Ecto neural progenitor cell (in vitro differentiated cells): ENCODE measurements at regions not wholly inside any gene's neighbourhood (a gene's known extent, or its start where the extent isn't known, plus 50 kb on each side); places are given as distances from the start of the nearest gene placed in this dataset.

Experiments
- DNase-seq: peaks from one replicate; pipeline ENCODE4 v3.0.0-alpha.2; 2018; ENCODE audit warnings: low spot score

DNA sequence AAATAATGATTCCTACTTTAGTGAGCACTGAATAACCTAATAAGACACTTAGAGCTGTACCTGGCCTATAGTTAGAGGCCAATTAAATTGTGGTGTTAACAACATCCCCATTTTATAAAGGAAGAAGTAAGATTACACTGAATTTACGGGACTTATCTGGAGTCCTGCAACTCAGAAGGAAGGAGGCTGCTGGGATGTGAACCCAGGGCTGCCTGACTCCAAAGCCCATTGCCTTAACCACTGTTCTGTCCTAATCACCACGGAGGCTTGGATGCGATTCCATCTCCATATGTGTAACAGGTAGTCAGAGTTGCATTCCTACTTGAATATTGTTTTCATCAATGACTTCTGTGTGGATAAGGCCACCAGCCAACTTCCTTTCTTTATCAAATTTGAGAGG, 168.9 kb downstream of the SOCS6 start:
- no peak for DNase-seq

DNA sequence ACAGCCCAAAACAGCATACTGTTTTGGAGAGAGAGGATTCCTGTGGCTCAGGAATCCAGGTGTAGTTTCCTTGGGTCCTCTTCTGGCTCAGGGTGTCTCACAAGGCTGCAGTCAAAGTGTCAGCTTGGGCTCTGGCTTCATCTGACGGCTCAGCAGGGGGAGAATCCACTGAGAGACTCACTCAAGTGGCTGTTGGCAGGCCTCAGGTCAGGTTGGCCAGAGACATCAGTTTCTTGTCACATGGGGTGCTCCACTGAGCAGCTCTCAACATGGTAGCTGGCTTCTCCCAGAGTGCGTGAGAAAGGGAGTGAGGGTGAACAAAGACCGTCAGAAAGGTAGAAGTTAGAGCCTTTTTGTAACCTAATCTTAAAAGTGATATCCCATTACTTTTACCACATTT, 168.4 kb downstream of the SOCS6 start:
- DNase-seq: no peak

DNA sequence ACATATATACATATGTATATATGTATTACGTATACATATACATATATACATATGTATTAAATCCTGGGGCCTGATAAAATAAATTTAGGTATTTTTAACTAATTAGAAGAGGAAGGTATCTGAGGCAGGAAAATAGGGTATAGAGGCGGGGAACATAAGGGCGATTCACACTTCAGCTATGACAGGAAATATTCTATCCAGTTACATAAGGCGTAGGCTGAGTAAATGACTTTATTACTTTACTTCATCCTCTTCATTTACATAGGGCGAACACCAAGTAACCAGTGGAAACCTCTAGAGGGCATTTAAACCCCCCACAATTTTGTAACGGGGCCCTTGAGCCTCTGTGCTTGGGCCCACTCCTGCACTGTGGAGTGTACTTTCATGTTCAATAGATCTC, 167.5 kb downstream of the SOCS6 start:
- no peak for DNase-seq

DNA sequence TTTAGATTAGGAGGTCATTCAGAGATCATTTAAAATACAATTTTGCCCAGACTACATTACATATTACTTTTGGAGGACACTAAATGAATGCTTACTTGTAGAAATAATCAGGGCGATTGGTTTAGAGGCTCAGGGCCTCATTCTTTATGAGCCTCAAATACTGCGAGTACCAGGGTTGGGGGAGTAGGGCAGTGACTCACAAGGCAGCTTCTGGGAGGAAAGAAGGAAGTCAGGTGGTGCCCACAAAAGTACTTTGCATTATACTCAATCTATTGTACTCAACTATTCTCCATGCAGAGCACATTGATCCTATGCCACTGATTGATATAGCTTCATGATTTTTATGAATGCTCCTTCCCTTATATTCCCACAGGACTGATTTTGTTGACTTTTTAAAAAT, 166.9 kb downstream of the SOCS6 start:
- no peak for DNase-seq

DNA sequence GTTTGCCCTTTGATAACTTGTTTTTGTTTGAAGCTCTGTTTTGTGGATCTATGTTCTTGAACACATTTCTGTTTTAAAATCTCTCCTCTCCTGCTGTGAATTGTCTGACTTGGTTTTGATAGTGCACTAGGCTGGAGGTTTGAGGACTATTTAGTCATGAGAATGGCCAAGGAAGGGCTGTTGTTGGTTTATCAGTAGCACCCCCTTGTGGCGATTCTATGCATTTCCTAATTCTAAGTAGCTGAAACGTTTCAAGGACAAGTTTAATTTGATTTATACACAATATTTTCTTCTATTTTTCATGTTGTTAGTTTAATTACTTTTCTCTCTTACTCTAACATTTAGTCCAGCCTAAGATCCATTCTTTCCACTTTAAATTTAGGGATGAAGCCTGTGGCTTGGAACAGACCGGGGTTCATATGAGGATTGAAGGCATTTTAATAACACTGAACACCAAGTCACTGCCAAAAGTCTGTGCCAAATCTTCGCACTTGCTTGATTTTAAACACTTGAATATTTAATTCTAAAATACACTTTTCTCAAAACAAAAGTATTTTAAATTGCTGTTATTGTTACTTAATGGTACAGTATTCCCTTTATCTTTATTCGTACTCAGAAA, 166.0 kb downstream of the SOCS6 start:
- no peak for DNase-seq

DNA sequence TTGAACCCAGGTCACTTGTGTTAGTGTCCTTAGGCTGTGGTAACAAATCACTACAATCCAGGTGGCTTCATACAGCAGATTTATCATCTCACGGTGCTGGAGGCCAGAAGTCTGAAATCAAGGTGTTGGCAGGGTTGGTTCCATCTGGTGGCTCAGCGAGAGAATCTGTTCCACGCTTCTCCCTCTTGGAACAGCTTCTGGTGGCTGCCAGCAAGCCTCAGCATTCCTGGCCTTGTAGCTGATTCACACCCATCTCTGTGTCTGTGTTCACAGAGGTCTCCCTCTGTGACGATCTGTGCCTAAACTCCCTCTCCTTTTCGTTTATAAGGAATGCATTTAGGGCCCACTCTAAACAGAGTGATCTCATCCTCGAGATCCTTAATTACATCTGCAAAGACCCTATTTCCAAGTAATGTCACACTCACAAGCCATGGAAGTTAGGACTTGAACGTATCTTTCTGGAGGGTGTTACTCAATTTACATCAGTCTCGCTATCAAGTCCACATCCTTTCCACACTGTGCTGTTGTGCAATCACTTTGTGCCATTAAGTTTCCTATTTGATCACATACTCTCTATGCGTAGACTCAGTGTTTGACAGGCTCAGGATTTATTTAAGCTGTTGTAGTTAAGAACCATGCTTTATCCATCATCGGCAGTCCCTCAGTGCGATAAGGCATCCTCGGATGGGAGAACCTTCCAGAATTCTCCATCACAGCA, 164.4 kb downstream of the SOCS6 start:
- no peak for DNase-seq

DNA sequence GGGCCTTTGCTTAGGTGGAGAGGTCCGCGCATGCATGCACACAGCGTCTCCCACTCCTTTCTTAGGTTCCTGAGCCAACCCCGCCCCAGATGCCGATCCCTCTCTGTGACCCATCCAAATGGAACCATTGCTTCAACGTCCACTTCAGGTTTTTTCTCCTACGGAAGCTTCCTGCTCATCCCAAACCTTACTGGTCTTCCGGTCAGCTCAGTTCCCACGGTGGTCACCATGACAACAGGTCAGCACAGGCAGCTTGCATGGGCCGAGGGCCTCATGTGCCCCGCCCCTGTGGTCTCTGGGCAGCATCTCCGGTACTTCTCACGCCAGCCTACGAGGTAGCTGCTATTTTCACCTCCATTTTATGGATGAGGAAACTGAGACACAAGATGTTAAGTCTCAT, 163.7 kb downstream of the SOCS6 start:
- no peak for DNase-seq

DNA sequence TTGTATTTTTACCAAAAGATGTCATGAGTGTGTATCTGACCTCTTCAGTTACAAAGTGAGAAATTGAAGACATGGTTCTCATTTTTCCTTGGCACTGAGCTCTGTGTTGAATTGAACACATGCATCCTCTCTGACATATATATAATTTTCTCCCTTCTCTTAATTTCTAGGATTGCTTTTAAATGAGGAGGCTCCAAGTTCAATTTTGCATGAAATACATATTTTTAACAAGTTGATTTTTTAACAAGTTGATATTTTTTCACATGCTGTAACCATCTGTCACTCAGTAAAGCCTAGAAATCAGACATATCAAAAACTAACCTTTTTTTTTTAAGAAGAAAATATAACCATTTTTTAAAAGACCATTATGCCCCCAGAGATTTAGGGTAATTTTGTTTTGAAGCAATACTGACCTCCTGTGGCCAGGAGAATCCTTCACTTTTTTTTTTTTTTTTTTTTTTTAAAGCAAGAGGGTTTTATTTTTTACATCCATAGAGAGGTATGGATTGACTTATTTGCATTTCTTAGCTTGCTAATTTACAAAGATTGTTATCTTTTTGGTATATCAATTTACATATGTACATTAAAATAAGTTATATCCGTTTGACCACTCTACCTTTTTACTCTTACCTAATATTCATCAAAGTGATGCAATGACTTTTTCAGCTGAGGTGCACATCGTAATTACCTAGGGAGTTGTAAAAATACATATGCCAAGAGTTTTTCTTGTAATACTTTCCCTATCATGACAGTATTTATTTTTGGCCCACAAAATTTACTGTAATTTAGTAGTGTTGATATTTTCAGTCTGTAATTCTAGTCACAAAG, 161.8 kb downstream of the SOCS6 start:
- no peak for DNase-seq

DNA sequence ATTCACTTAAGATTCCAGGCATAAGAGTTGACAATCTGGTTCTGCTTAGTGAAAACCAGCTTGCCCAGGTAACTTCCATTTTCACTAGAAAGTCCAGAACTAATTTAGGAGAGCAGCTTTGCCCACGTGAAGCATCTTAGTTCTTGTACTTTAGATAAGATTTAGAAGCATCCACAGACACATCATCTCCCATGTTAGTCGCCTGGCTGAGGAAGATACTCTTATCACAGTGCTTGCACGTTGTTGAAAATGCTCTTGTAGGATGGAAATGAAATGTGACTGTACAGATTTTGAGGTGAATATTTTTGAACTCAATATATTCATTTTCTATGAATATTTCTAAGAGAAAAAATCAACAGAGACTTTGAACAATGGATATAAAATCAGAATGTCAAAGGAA, 159.7 kb downstream of the SOCS6 start:
- no peak for DNase-seq

DNA sequence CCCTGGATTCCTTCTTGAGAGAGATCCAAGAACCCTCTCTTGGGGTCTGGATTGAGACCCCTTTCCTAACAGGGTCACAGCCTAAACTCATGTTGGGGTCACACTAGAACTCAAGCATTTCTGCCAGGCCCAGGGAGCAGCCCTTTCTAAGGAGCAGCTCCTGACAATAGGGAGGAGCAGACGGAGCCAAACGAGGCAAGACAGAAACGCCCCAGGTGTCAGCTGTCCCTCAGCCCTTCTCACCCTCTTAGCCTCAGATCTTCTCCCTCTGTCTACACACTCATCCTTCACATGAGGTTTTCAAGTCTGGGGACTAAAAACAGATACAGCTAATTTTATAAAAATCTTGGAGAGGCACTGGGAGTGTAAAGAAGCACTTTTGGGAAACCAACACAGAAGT, 157.2 kb downstream of the SOCS6 start:
- DNase-seq: no peak

DNA sequence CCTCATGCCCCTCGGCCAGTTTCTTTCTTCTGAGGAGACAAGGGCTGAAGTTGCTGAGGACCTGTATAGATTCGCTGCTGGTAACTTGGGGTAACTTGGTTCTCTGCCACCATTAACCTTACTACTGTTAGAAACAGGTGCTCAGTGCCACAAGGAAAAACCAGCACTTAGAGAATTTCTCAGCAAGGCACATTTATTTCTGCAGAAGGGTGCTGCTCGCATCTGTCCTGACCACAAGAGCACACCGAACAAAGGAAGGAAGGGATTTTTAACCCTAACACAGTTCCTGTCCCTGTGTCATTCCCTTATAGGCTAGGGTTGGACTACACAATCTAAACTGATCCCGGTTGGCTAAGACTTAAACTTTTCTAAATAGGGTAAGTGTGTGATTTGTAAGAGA, 154.1 kb downstream of the SOCS6 start:
- DNase-seq: no peak

DNA sequence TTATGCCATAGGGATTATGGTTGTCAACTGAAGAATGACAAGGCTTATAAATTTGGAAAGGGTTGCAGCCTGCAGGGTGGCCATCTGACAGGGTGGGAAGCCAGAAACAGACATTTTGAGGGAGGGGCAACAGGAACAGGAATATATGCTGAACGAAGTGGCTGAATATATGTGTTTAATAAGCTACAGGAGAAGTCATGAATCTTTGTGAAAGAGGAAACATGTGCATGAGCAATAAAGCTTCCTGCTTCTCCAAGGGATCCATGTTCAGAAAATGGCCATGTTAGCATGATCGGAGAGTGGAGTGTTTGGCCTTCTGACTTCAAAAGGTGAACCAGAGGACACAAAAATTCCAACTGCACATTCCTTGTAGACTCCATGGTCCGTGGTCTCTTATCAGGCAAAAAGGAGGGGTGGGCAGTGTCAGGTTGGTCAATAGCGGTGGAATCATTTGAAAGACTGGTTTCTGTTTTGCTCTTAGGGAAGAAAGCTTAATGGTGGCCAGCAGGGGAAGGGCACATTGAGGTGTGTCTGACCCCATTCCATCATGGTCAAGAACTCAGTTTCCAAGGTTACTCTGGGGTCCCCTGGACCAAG, 144.1 kb downstream of the SOCS6 start:
- DNase-seq: no peak

DNA sequence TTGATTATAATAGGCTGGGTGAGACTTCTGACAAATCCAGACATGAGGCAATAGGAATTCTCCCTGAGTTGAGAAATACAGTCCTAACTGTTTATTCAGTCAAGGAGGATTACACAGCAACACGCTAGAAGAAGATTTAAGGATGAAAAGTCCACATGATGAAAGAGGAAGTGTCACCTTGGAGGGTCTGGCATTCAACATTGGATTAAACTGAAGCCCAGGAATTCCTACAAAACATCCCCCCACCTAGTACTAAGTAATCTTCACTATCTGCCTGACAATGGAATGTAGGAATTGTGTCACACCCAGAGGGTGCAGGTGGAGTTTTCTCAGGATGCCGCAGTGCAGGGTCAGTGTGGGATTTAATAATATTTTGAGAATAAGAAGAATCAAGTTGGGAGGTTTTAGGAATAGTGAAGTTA, 142.4 kb downstream of the SOCS6 start:
- DNase-seq: no peak

DNA sequence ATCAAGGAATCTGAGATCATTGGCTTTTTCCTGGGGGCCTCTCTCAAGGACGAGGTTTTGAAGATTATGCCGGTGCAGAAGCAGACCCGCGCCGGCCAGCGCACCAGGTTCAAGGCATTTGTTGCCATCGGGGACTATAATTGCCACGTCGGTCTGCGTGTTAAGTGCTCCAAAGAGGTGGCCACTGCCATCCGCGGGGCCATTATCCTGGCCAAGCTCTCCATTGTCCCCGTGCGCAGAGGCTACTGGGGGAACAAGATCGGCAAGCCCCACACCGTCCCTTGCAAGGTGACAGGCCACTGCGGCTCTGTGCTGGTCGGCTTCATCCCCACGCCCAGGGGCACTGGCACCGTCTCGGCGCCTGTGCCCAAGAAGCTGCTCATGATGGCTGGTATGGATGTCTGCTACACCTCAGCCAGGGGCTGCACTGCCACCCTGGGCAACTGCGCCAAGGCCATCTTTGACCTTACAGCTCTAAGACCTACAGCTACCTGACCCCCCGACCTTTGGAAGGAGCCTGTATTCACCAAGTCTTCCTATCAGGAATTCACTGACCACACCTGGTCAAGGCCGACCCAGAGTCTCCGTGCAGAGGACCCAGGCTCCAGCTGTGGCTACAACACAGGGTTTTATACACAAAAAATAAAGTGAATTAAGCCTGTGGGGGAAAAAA, 141.8 kb downstream of the SOCS6 start:
- DNase-seq: no peak

DNA sequence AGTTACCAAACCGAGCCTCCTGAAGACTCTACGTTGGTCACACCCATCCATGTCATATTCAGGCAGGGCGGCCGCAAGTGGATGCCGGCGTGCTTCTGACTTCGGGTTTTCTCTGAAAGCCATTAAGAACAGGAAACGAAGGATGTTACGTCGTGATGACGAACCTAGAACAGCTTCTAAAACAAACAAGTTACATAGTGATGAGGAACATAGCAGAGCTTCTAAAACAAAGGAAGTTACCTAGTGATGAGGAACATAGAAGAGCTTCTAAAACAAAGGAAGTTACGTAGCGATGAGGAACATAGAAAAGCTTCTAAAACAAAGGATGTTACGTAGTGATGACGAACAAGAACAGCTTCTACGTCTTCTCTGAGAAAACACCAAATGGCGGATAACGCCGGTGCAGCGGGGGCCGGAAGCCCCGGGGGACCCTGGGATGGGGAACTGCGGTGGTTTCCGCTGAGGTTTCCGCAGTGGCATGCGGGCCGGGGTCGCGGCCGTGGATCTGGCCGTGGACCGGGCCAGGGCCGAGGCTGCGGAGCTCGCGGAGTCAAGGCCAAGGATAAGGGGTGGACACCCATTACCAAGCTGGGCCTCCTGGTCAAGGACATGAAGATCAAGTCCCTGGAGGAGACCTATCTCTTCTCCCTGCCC, 141.1 kb downstream of the SOCS6 start:
- DNase-seq: no peak

DNA sequence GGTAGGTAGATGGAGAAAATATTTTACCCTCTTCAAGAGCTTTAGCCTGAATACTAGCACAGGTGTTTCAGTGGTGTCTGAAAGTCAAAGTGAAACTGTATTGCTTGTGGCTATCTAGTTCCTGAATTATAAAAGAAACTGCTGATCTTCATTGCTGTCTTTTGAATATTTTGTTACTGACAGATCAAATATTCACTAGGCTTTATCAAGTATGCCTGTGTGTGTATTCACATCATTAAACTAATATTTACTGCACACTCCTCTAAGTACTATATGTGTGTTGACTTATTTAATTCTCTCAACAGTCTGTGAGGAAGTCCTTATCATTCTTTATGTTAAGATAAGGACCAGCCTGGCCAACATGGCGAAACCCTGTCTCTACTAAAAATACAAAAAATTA, 139.6 kb downstream of the SOCS6 start:
- DNase-seq: no peak

DNA sequence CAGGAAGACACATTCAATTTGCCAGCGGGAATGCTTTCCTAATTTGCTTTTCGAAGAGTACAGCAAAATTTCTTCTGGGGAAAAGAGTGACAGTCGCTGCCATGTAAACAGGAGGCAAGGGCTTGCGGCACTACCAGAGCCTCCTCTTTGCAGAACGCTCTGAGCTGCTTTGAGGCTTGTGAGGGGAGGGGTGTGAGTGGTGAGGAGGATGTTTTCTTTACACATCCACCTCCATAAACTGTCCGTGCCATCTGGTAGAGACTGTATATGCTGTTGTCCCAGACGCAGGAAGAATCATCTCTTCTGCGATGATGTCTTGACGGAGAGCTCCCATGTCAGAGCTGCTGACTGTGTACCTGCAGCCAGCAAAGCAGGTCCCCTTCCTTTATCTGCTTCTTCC, 138.0 kb downstream of the SOCS6 start:
- no peak for DNase-seq

DNA sequence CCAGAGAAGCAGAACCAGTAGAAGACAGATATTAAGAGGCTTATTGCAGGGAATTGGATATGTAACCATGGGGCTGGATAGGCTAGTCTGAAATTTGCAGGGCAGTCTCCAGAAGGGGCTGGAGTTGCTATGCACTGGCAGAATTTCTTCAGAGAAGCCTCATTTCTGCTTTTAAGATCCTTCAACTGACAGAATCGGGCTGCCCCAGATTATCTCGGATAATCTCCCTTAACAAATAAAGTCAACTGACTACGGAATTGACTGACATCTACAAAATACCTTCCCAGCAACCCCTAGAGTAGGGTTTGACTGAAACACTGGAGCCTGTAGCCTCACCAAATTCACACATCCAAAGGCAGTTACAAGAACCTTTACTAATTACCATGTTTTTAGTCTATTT, 136.4 kb downstream of the SOCS6 start:
- no peak for DNase-seq

DNA sequence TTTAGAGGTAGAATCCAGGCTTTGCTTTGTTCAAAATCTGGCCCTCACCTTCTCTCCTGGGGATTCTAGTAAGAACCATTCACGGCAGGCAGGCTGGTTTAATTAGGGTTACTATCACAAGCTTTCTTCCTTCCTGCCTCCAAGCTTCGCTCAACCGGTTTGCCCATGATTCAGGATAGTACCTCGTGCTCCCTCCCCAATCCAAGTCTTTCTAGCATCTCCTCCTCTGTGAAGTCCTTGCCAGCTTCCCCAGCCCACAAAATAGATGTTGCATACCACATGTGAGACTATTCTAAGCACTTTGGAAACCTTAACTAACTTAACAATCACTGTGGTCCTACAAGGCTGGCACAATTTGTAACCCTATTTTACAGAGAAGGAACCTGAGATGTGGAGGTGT, 135.1 kb downstream of the SOCS6 start:
- DNase-seq: no peak

DNA sequence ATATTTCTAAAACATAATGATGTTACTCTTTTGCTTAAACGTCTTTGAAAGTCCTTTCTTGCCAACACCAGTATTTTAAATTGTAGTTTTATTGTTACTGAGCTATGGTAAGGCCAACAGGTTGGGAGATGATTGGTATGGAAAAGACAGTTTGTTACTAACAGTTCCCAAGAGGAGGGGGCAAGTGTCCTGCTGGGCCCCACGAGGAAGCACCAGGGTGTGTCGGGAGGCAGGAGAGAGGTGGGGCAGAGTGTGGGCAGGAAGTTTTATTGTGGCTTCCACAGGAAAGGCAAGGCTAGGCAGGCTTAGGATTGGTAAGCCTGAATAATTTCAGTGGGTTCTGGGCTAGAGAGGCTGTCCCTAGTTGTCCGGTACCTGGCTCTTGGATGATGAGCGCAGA, 134.3 kb downstream of the SOCS6 start:
- DNase-seq: no peak

DNA sequence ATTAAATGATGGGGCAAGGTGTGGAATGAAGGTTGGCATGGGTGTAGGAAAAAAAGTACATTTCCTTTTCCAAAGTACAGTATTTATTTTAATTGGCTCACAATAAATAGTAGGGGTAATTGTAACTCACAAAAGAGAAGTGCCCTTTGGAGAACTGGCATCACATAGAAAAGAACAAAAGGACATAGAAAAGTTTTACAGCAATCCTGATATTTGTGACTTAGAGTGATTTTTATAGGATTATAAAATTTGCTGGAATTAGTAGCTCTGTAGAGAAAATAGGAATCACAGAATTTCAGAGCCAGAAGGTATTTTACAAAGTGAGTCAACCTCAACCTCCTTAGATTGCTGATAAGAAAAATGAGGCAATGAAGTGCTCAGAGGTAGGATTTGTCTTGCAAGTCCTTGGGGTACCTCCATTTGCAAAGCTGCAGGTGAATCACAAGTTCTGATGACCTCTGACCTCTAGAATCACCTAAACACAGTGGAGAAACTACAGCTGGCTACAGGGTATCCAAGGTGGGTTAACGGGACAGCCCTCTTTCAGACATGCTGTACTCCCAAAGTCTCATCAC, 133.6 kb downstream of the SOCS6 start:
- DNase-seq: no peak
